HG03439 (cell line): ENCODE measurements at regions not wholly inside any gene's neighbourhood (a gene's known extent, or its start where the extent isn't known, plus 50 kb on each side); places are given as distances from the start of the nearest gene placed in this dataset.
"Not testable (repeated sequence)": the region's sequence is repeated elsewhere in the genome, so short reads cannot be mapped to it uniquely, and the experiment has no call there.

Experiments used
- ATAC-seq: cut with Tn5 transposase; IDR thresholded peaks from one replicate; pipeline ENCODE4 v1.9.1; 2021; ENCODE audit warnings: mild to moderate bottlenecking, moderate library complexity; ENCODE audit not compliant: unreplicated experiment

- no peak for ATAC-seq
Measured at GRCh38 chrX:96502507-96502906, 182.1 kb upstream of the DIAPH2 start.

- not testable (repeated sequence) for ATAC-seq
Measured at GRCh38 chrX:96529386-96529785, 155.3 kb upstream of the DIAPH2 start.

DNA sequence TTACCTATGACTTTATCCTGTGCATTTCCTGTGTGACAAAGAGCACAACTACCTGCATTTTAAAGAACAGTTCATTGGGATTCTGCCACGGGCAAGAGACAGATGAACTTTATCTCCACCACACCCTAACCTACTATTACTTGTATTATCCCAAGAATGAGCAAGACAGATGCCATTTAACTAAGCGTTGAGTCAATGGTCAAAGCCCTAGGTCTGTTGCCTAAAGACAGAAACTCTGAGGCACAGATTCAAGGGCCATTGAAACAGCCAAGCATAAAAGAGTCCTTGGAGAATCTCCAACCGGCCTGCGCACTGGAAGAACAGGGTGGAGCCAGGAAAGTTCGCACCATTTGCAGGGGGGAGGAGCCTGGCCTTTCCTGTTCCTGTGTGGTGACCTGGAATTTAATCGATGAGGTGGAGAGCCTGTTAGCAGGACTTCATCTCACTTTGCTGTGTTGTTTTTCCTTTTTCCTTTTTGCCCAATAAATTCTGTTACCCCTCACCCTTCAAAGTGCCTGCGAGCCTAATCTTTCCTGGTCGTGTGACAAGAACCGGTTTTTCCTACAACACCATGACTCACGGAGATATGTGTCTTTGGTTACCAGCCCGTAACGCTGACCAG, 146.4 kb upstream of the DIAPH2 start:
- no peak for ATAC-seq

DNA sequence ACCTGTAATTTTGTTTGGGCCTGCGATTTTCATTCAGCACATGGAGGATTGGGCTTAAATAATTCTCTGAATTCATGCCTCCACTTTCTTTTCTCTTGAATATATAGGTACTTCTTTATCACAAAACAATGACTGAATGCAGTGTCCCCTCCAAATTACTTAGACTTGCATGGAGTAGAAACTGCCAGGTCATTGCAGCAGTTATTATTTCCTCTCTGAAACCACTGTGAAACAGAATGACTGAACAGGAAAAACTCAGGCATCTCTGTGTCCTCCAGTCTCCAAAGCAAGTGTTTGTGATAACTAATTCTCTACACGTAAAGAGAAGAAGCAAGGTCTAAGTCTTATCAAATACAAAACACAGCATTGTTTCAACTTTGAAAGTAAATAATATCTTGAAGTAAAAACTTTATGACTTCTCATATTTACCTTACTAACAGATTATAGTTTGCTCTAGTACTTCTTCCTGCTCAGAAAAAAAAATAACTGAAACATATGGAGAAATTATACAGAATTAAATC, 144.5 kb upstream of the DIAPH2 start:
- ATAC-seq = no peak

GRCh38 chrX:96546281-96546680, 138.4 kb upstream of the DIAPH2 start:
- not testable (repeated sequence) for ATAC-seq

DNA sequence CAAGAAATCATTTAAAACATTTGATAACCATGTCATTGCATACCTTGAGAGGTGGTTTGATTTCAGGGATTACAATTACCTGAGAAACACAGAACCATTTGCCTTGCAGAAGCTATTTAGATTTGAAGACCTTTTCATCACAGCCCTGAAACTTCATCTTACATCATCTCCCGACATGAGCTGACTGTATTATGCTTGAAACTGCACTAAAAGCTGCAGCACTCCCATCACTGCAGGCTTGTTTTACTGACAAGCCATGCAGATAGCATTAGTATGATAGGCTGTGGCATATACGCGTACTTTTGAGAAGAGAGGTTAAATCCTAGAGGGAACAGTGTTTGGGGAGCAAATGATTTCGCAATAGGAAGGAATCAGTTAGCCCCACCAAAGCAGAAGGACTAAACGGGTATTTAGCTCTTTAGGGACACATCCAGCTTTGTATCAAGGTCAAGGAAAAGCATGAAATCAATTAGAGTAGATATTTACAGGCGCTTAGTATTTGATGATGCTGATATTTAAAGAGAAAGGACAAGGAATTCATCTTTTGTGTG, 133.2 kb upstream of the DIAPH2 start:
- no peak for ATAC-seq

- ATAC-seq = no peak
Measured at GRCh38 chrX:96556886-96557285, 127.8 kb upstream of the DIAPH2 start.

DNA sequence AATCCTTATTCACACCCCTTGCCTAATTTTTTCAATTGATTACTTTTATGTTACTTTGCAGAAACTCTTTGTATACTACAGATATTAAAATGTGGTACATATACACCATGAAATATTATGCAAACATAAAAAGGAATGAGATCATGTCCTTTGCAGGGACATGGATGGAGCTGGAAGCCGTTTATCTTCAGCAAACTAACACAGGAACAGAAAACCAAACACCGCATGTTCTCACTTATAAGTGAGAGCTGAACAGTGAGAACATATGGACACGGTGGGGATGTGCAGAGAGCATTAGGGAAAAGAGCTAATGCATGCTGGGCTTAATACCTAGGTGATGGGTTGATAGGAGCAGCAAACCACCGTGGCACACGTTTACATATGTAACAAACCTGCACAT, 123.5 kb upstream of the DIAPH2 start:
- not testable (repeated sequence) for ATAC-seq

DNA sequence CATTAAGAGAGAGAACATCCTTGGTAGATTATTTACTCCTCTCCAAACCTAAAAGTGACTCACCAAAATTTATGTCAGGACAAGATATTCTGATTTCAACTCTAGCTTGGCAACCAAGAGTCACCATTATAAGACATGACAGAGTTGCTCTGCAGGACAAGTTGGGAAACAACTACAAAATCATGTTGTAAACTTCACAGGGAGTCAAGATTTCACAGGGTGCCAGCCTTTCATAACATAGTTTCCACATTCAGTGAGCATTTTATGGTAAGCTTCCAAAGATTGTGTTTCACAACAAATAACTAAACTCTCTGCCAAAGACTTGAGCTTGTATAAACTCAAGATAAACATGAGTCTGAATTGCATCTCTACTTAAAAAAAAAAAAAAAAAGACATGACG, 121.0 kb upstream of the DIAPH2 start:
- ATAC-seq = no peak

GRCh38 chrX:96564595-96564994, 120.0 kb upstream of the DIAPH2 start:
- no peak for ATAC-seq

GRCh38 chrX:96566878-96567277, 117.8 kb upstream of the DIAPH2 start:
- no peak for ATAC-seq

GRCh38 chrX:96568071-96568470, 116.6 kb upstream of the DIAPH2 start:
- ATAC-seq = no peak

DNA sequence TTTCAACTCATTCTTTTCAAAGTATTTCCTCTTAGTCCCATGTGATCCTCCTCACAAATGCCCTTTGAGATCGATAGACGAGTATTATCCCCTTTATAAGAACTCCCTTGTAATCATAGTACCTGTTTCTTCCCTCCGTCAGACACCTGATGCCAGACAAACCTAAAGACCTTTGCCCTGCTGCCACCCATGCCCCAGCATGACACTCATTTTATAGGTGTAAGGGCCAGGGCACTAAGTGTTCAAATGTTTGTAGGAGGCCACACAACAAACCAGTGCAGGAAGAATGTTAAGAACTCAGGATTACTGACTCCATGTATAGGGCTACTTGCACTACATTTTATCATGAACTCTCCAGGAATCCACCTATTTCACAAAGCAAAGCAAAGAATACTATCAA, 115.6 kb upstream of the DIAPH2 start:
- no peak for ATAC-seq

DNA sequence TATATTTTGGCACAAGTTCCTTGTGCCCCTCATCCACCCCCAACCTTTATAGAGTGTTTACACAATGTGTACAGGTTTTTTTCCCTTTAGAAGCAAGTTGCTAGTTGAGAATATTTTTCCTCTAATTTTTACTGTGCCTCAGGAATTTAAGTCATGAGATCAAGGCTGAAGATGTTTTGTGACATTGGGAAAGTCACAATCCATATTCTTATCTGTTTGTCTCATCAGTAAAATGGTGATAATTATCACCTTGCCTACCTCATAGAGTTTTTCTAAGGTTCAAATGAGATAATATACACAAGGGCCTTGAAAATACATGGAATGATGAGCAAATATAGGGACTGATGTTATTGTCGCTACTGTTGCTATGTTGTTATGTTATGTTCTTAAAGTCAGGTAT, 109.6 kb upstream of the DIAPH2 start:
- ATAC-seq = no peak

DNA sequence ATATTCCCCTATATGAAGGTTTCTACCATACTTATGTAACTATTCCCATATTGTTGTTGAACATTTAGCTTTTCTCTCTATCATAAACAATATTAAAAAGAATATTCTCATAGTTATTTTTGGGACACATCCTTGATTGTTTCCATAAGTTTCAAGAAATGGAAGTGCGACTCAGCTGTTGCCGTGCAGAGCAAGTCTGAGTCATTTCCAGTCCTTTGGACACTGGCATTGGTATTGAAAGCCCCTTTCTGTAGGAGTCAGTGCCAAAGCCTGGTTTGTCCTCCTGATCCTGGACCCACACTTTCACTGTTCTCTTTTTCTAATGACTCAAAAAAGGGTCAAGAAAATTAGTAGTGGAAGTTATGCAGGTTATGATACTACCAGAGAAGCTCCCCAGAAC, 108.3 kb upstream of the DIAPH2 start:
- ATAC-seq = no peak

GRCh38 chrX:96578781-96579180, 105.9 kb upstream of the DIAPH2 start:
- ATAC-seq = no peak

DNA sequence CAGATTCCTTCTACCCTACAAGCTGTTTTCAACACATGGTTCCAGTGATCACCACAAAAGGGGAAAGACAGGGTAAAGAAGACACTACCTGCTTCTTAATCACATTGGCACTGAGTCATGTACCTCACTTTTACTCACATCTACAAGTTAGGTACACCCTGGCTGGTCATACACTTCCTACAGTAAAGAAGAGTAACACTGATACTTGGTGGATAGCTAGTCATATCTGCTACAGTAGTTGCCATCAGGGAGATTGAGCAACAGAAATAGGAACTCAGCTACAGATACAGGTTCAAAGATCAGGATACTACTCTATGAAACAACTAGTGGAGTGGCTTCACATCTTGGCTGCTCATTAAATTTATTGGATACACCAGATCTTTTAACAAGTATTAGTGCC, 105.4 kb upstream of the DIAPH2 start:
- no peak for ATAC-seq

GRCh38 chrX:96590403-96590802, 94.2 kb upstream of the DIAPH2 start:
- ATAC-seq = no peak

GRCh38 chrX:96591421-96591820, 93.2 kb upstream of the DIAPH2 start:
- ATAC-seq = no peak

DNA sequence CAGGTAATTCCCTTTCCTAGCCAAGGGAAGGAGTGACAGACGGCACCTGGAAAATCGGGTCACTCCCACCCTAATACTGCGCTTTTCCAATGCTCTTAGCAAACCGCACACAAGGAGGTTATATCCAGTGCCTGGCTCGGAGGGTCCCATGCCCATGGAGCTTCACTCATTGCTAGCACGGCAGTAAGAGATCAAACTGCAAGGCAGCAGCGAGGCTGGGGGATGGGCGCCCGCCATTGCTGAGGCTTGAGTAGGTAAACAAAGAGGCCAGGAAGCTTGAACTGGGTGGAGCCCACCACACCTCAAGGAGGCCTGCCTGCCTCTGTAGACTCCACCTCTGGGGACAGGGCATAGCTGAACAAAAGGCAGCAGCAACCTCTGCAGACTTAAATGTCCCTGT, 86.8 kb upstream of the DIAPH2 start:
- ATAC-seq = not testable (repeated sequence)

DNA sequence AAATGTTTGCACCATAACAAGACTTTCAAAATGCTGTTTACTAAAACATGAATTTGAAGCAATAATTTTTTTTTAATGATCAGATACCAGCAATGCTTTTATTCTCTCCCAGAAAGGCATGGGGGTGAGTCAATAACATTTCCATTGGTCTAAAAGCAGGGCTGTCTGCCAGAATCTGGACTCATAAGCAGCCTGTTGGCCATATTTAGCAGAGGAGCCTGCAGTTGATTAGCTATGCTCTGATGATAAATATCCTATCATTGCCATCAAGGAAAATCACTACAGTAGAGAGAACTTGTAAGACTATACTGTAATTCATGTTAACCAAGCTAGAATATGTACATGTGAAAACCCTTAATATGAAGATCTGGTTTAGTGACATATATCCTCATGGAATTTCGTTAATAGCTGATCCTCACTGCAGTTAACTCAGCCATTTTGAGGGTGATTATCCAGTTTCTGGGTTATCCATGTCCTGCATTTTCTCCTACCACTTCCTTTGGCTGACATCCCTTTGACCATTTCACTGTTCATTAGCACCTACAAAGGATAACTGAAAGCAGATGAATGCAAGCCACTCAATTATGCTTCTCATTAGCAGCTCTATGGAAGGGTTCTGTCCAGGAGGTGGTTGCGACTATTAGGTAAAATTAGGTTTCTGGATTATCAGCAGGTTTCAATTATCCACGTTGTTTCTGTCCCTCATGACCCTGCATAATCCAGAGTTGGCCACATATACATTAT, 72.9 kb upstream of the DIAPH2 start:
- no peak for ATAC-seq

- ATAC-seq = no peak
Measured at GRCh38 chrX:96615448-96615847, 69.2 kb upstream of the DIAPH2 start.
